ENCODE measurements at regions not wholly inside any gene's neighbourhood (a gene's known extent, or its start where the extent isn't known, plus 50 kb on each side); places are given as distances from the start of the nearest gene placed in this dataset.

- ATAC-seq (ENCODE audit: poor library complexity) (no peak), DNase-seq (no peak)
- no peaks in the 10 kb centered on the region for H3K9me3 Mint-ChIP-seq
- no peak overlapping the region for H3K4me3 Mint-ChIP-seq
- no peak overlapping the region for H3K27ac Mint-ChIP-seq
- ChIA-PET POLR2A (no interaction called here), CTCF (no interaction called here)
- no peaks in the 10 kb centered on the region for H3K9me3 ChIP-seq (ENCODE audit: control insufficient read depth in 1 of 2, insufficient read depth in 1 of 2, low read length in 2 of 2)
- H3K4me3 ChIP-seq (ENCODE audit: low read length) = no peak overlapping the region
- H3K36me3 Mint-ChIP-seq (ENCODE audit: low read depth) = no peaks in the 10 kb centered on the region
- no peak for TF ChIP-seq CTCF (IDR thresholded peaks at IDR 0.05)
- no peaks in the 10 kb centered on the region for H3K4me1 Mint-ChIP-seq (ENCODE audit: low read depth)
- no peaks in the 10 kb centered on the region for H3K36me3 ChIP-seq (ENCODE audit: insufficient read depth, low read length)
- H3K27me3 ChIP-seq (ENCODE audit: control insufficient read depth in 1 of 2, insufficient read depth in 2 of 2, low read length in 2 of 2) = no peaks in the 10 kb centered on the region
- intact Hi-C loops (cut with DNase I, micrococcal nuclease) = no loop called here
- no peak overlapping the region for H3K27ac ChIP-seq (ENCODE audit: low read depth in 1 of 2, low read length in 2 of 2)
- no peaks in the 10 kb centered on the region for H3K27me3 Mint-ChIP-seq
- no peaks in the 10 kb centered on the region for H3K4me1 ChIP-seq (ENCODE audit: insufficient read depth, low read length)
These were observed 84.2 kb upstream of the SLC4A7 start for GRCh38 chr3:27568393-27568792.

GRCh38 chr3:27567251-27567650, 83.1 kb upstream of the SLC4A7 start:
- H3K9me3 Mint-ChIP-seq = no peaks in the 10 kb centered on the region
- H3K4me1 Mint-ChIP-seq (ENCODE audit: low read depth) = no peaks in the 10 kb centered on the region
- no peak overlapping the region for H3K27ac ChIP-seq (ENCODE audit: low read depth in 1 of 2, low read length in 2 of 2)
- POLR2A ChIA-PET = no interaction called here
- H3K27me3 Mint-ChIP-seq = no peaks in the 10 kb centered on the region
- no peaks in the 10 kb centered on the region for H3K36me3 Mint-ChIP-seq (ENCODE audit: low read depth)
- intact Hi-C loops (cut with DNase I, micrococcal nuclease) = no loop called here
- no peaks in the 10 kb centered on the region for H3K9me3 ChIP-seq (ENCODE audit: control insufficient read depth in 1 of 2, insufficient read depth in 1 of 2, low read length in 2 of 2)
- no peaks in the 10 kb centered on the region for H3K27me3 ChIP-seq (ENCODE audit: control insufficient read depth in 1 of 2, insufficient read depth in 2 of 2, low read length in 2 of 2)
- H3K27ac Mint-ChIP-seq = no peak overlapping the region
- no peak for TF ChIP-seq CTCF (IDR thresholded peaks at IDR 0.05)
- ATAC-seq (ENCODE audit: poor library complexity) (no peak), DNase-seq (no peak)
- H3K4me1 ChIP-seq (ENCODE audit: insufficient read depth, low read length) = no peaks in the 10 kb centered on the region
- H3K4me3 Mint-ChIP-seq = no peak overlapping the region
- no peaks in the 10 kb centered on the region for H3K36me3 ChIP-seq (ENCODE audit: insufficient read depth, low read length)
- CTCF ChIA-PET = no interaction called here
- no peak overlapping the region for H3K4me3 ChIP-seq (ENCODE audit: low read length)

- H3K27me3 ChIP-seq (ENCODE audit: control insufficient read depth in 1 of 2, insufficient read depth in 2 of 2, low read length in 2 of 2) = no peaks in the 10 kb centered on the region
- H3K4me3 ChIP-seq (ENCODE audit: low read length) = no peak overlapping the region
- ChIA-PET CTCF (no interaction called here), POLR2A (no interaction called here)
- Mint-ChIP-seq H3K36me3 (ENCODE audit: low read depth) (no peaks in the 10 kb centered on the region), H3K4me3 (no peak overlapping the region), H3K27me3 (no peaks in the 10 kb centered on the region), H3K4me1 (ENCODE audit: low read depth) (no peaks in the 10 kb centered on the region), H3K27ac (no peak overlapping the region), H3K9me3 (no peaks in the 10 kb centered on the region)
- H3K36me3 ChIP-seq (ENCODE audit: insufficient read depth, low read length) = no peaks in the 10 kb centered on the region
- intact Hi-C loops (cut with DNase I, micrococcal nuclease) = no loop called here
- TF ChIP-seq CTCF (IDR thresholded peaks at IDR 0.05) = no peak
- H3K27ac ChIP-seq (ENCODE audit: low read depth in 1 of 2, low read length in 2 of 2) = no peak overlapping the region
- no peak for DNase-seq
- no peak for ATAC-seq (ENCODE audit: poor library complexity)
- H3K4me1 ChIP-seq (ENCODE audit: insufficient read depth, low read length) = no peaks in the 10 kb centered on the region
- no peaks in the 10 kb centered on the region for H3K9me3 ChIP-seq (ENCODE audit: control insufficient read depth in 1 of 2, insufficient read depth in 1 of 2, low read length in 2 of 2)
These were observed 81.1 kb upstream of the SLC4A7 start for GRCh38 chr3:27565201-27565852.
